ENCODE measurements at regions not wholly inside any gene's neighbourhood (a gene's known extent, or its start where the extent isn't known, plus 50 kb on each side); places are given as distances from the start of the nearest gene placed in this dataset.

GRCh38 chr11:109015283-109015682 is 350.4 kb downstream of the DDX10 start:
- TF ChIP-seq CTCF (conservative IDR thresholded peaks at IDR 0.05; ENCODE audit: low read depth, low read length) (no peak), EZH2 (IDR thresholded peaks at IDR 0.05; ENCODE audit: borderline replicate concordance, low read depth, low read length, poor library complexity, severe bottlenecking) (no peak)

Measured in A673 (cell line).